ENCODE measurements at regions not wholly inside any gene's neighbourhood (a gene's known extent, or its start where the extent isn't known, plus 50 kb on each side); places are given as distances from the start of the nearest gene placed in this dataset.
A peak's percentile ranks its signal among the peaks of the same experiment; 100 is the strongest.

GRCh38 chr7:130907439-130907838 is 173.4 kb upstream of the KLF14 start:
- TF ChIP-seq CTCF (conservative IDR thresholded peaks at IDR 0.05; ENCODE audit: low read depth, low read length), result no peak

GRCh38 chr7:130908345-130909160 is 174.5 kb upstream of the KLF14 start:
- DNase-seq (ENCODE audit: low read depth), result no peak
- TF ChIP-seq CTCF (conservative IDR thresholded peaks at IDR 0.05; ENCODE audit: low read depth, low read length), result no peak
- H3K4me3 ChIP-seq (ENCODE audit: low read depth, low read length), result peak overlapping the region; percentile 85

More at GRCh38 chr7:130907439-130907838, 173.4 kb upstream of the KLF14 start:
- no peak for DNase-seq (ENCODE audit: low read depth)
- peak overlapping the region; percentile 31 for H3K4me3 ChIP-seq (ENCODE audit: low read depth, low read length)

- no peak for TF ChIP-seq CTCF (conservative IDR thresholded peaks at IDR 0.05; ENCODE audit: low read depth, low read length)
- no peak for DNase-seq (ENCODE audit: low read depth)
- peak overlapping the region; percentile 85 for H3K4me3 ChIP-seq (ENCODE audit: low read depth, low read length)
Measured at GRCh38 chr7:130909161-130909836, 175.3 kb upstream of the KLF14 start.

GRCh38 chr7:130909881-130910672 is 176.1 kb upstream of the KLF14 start:
- H3K4me3 ChIP-seq (ENCODE audit: low read depth, low read length), result peak overlapping the region; percentile 85
- DNase-seq (ENCODE audit: low read depth), result no peak
- TF ChIP-seq CTCF (conservative IDR thresholded peaks at IDR 0.05; ENCODE audit: low read depth, low read length), result no peak

- DNase-seq (ENCODE audit: low read depth), result no peak
- TF ChIP-seq CTCF (conservative IDR thresholded peaks at IDR 0.05; ENCODE audit: low read depth, low read length), result no peak
- H3K4me3 ChIP-seq (ENCODE audit: low read depth, low read length), result peak overlapping the region; percentile 85
Measured at GRCh38 chr7:130910949-130911944, 177.2 kb upstream of the KLF14 start.

Data from epithelial cell of proximal tubule (primary cell).